HUDEP-2 (cell line): ENCODE measurements at regions not wholly inside any gene's neighbourhood (a gene's known extent, or its start where the extent isn't known, plus 50 kb on each side); places are given as distances from the start of the nearest gene placed in this dataset.
"Not testable (repeated sequence)": the region's sequence is repeated elsewhere in the genome, so short reads cannot be mapped to it uniquely, and the experiment has no call there.

Source experiments
- DNase-seq, 76 experiments: peaks; one replicate each; lab custom pipeline; 2025; ENCODE audit not compliant: unreplicated experiment in 76 of 76; lab: John Stamatoyannopoulos, UW

- DNase-seq: no peak
Measured at GRCh38 chr16:13684819-13685563, 235.0 kb upstream of the ERCC4 start.

DNA sequence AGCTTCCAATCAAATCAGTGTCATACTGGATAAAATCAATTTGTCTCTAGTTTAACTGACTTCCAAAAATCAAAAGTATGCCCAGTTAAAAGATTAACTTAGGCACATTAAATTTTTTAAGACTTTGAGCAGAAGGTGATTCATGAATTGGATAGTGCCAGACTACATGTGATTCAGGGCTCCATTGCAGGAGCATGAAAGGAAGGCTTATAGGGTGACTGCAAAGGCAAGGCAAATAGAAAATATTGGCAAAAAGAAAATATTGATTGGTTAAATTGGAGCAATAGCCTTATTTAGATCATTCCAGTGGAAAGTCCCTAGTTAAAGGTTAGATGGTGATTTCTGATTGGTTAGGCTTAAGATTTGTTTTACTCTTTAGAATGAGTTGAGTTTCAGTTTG, 223.9 kb upstream of the ERCC4 start:
- no peak for DNase-seq

DNA sequence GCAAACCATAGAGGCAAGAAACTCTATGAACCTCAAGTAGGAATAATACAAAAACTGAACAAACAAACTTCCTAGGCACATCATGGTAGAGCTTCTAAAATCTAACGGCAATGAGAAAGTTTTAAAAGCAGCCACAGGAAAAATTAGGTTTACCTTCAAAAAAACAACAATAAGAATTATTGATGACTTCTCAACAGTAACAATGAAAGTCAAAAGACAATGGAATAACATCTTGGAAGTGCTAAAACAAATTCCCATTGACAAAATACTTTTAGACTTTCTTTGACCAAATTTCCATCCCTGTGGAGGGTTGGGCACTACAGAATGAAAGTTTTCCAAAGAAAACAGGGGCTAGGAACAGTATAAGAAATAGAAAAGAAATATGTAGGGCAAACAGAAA, 222.9 kb upstream of the ERCC4 start:
- DNase-seq: no peak

- DNase-seq: no peak
Measured at GRCh38 chr16:13697568-13697967, 222.4 kb upstream of the ERCC4 start.

- no peak for DNase-seq
Measured at GRCh38 chr16:13702614-13703013, 217.3 kb upstream of the ERCC4 start.

DNA sequence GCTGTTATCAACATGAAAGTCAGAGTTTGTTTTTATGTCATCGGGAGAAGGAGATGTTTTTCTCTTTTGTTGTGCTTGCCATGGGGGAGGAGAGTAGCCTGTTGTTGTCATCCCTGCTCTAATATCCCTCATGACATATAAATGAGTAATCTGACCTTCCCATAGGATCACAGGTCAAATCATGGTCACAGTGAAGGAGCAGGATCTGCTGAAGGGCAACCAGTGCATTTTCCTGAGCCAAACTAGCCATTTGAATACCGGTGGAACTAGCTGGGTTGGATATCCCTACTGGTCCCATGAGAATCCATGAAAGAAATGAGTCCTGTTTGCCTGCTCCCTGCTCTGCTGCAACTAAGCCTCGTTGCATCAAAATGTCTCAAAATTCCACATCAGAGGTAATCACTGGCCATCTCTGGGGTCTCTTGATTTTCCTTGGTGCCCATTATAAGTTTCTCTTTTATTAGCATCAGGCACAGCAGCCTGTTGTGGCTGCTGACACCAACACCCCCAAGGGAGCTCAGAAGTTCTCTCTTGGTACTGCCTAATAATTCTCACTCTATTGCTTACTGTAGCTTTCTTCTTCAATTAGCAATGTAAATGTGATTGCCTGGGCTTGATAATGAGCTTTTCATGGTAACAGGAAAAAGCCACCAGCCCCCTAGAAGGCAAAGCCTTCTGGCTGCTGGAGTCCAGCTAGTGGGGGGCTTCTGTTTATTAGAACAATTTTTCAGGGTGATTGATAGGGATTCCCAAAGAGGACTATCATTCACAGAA, 211.4 kb upstream of the ERCC4 start:
- DNase-seq: no peak

DNA sequence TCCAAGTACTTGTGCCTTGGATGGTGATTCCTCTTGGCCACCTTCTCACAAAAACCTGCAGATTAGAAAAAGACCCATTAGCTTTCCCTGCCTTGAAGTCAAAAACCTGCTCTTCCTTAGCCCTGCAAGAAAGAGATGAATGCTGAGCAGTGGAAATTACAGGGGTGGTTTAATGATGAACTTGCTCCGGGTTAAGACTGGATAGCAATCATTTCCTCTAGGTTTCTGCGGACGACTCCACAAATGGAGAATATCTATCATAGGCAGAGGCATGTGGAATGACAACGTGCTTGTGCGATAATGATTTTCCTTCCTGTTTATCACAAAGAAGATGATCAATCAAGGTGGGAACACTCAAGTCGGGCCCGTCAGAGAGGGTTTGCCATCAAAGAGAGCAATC, 201.2 kb upstream of the ERCC4 start:
- no peak for DNase-seq

GRCh38 chr16:13727943-13728342, 192.0 kb upstream of the ERCC4 start:
- no peak for DNase-seq

DNA sequence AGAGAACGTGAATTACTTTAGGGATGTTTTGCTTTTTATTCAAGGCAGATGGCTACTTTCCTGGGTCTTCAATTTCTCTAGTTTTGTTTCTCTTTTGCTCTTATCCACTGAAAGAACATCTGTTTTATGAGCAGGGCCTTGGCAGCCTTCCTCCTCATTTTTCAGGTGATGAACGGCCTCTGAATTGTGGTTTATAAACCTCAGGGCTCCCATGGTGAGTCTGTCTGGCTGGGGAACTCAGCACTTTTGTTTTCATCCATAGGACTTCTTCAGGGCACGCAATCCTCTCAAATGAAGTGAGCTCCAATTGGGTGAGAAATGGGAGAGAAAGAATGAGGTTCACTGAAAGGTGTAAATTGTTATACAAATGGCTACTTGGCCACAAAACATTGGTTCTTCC, 186.4 kb upstream of the ERCC4 start:
- DNase-seq: no peak

DNA sequence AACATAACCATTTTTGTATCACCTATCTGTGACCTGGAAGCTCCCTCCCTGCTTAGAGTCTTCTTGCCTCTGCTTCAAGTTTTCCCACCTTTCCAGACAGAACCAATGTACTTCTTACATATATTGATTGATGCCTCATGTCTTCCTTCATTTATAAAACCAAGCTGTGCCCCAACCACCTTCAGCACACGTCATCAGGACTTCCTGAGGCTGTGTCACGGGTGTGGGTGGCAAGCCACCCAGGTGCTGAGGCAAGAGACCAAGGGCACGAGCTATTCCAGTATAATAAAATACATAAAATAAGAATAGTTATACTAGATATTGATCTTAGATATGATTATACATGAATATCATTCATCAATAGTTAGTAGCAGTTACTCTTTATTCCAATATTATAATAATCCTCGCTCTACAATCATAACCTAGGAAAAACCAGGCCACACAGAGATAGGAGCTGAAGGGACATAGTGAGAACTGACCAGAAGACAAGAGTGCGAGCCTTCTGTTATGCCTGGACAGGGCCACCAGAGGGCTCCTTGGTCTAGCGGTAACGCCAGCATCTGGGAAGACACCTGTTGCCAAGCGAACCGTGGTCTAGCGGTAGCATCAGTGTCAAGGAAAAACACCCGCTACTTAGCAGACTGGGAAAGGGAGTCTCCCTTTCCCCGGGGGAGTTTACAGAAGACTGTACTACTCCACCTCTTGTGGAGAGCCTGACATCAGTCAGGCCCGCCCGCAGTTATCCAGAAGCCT, 180.2 kb upstream of the ERCC4 start:
- DNase-seq: not testable (repeated sequence)

DNA sequence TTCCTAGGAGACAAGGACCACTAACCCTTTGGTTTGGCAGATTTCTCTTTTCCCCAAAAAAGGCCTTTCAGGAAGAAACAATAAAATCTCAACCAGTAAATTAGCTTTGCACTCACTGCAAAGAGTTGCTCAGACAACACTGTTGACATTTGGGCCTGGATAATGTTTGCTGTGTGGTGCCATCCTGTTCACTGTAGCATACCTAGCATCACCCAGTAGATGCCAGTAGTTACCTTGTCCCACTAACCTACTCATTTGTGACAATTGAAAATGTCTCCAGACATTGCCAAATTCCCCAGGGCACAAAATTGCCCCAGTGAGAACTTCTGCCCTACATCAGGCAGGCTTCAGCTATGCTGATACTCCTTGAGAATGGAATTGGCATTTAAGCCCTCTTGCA, 177.0 kb upstream of the ERCC4 start:
- no peak for DNase-seq

DNA sequence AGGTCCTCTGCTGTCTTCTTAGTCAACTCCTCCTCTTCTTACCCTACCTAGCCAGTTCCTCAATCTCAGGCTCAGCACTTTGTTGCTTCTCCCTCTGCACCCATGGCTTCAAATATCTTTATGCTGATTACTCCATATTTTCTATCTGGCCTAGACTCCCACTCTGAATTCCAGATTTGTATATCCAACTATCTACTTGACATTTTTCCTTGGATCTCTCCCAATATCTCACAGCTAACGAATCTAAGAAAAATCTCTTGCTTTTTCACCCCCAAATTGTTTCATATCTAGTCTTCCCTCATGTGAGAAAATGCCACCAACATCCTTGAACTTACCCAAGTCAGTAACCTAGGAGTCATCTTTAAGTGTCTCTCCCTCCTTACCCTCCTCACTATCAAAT, 176.4 kb upstream of the ERCC4 start:
- no peak for DNase-seq

GRCh38 chr16:13756411-13757140, 163.4 kb upstream of the ERCC4 start:
- DNase-seq: no peak

DNA sequence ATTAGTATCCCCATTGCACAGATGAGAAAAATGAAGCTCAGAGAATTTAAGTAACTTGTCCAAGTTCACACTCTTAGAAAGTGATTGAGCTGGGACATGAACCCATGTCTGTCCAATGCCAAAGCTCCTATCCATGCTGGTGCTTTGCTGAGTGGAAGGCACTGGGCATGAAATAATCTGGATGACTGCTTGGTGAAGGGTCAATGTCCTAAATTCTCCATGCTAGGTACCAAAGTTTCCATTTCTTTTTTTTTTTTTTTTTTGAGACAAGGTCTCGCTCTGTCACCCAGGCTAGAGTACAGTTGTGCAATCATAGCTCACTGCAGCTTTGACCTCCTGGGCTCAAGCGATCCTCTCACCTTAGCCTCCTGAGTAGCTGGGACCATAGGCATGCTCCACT, 153.6 kb upstream of the ERCC4 start:
- DNase-seq: no peak

- DNase-seq: no peak
Measured at GRCh38 chr16:13767215-13767614, 152.7 kb upstream of the ERCC4 start.

DNA sequence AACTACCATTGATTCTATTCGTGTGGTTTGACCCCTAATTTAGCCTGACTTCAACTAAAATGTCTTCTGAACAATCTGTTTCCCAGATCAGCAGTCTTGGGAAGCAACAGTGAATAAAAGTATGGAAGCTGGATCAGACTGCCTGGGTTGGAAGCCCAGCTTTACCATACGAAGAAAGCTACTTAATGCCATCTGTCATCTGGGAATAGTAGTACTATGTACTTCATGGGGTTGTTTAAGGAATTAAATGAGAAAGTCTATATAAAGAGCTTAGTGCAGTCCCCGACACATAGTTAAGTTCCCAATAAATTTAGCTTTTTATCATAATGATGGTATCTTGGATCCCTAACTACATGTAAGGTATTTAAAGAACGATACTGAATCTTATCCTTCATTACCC, 151.5 kb upstream of the ERCC4 start:
- no peak for DNase-seq

GRCh38 chr16:13770436-13770835, 149.5 kb upstream of the ERCC4 start:
- no peak for DNase-seq

- DNase-seq: no peak
Measured at GRCh38 chr16:13772782-13773181, 147.2 kb upstream of the ERCC4 start.

DNA sequence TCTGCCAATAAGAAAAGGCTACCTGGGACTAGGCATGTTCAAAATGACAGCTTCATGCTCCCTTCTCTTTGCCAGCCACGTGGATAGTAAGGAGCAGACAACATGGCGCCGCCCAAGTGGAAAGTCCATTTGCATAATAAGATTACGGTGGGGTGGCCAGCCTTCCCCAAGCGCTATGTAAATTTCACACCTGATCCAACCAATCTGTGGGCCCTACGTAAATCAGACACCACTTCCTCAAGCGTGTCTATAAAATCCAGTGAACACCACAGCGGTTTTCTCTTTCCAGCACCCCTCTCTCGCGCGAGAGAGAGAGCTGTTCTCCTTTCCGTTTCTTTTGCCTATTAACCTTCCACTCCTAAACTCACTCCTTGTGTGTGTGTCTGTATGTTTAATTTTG, 140.3 kb upstream of the ERCC4 start:
- DNase-seq: no peak

GRCh38 chr16:13780406-13781168, 139.4 kb upstream of the ERCC4 start:
- DNase-seq: no peak
